OCI-LY1 (cell line): ENCODE measurements at regions not wholly inside any gene's neighbourhood (a gene's known extent, or its start where the extent isn't known, plus 50 kb on each side); places are given as distances from the start of the nearest gene placed in this dataset.

ENCODE experiments used
- H2AFZ ChIP-seq: fragments of 200-600 bp; sonication (generic), shearing (Covaris generic); 2 replicates; pipeline ENCODE4 v1.6.0; 2014; ENCODE audit warnings: antibody characterized with exemption, mild to moderate bottlenecking, low read length
- H3F3A ChIP-seq: fragments of 200-600 bp; sonication (generic), shearing (Covaris generic); 2 replicates; pipeline ENCODE4 v1.6.0; 2014; ENCODE audit warnings: mild to moderate bottlenecking, antibody characterized with exemption, low read length, moderate library complexity; ENCODE audit not compliant: insufficient read depth
- H3K27ac ChIP-seq: fragments of 200-600 bp; sonication (generic); 2 replicates; pipeline ENCODE4 v1.5.1; 2014; ENCODE audit warnings: low read length, mixed run types, mild to moderate bottlenecking, low read depth; ENCODE audit not compliant: poor library complexity, severe bottlenecking
- H3K27me3 ChIP-seq: fragments of 200-600 bp; sonication (generic); 2 replicates; pipeline ENCODE4 v1.6.0; 2014; ENCODE audit warnings: antibody characterized with exemption, mild to moderate bottlenecking, low read length, moderate library complexity; ENCODE audit not compliant: insufficient read depth
- H3K36me3 ChIP-seq: fragments of 200-600 bp; sonication (generic); 2 replicates; pipeline ENCODE4 v1.6.1; 2014; ENCODE audit warnings: mild to moderate bottlenecking, antibody characterized with exemption, low read length, moderate library complexity, mixed read lengths; ENCODE audit not compliant: insufficient read depth
- H3K4me1 ChIP-seq: fragments of 200-600 bp; sonication (generic); 2 replicates; pipeline ENCODE4 v1.5.1; 2014; ENCODE audit warnings: mild to moderate bottlenecking, low read length, moderate library complexity; ENCODE audit not compliant: insufficient read depth, severe bottlenecking
- H3K4me2 ChIP-seq: fragments of 200-600 bp; sonication (generic), shearing (Covaris generic); 2 replicates; pipeline ENCODE4 v1.6.1; 2014; ENCODE audit warnings: low read length
- H3K4me3 ChIP-seq: fragments of 200-600 bp; sonication (generic); 2 replicates; pipeline ENCODE4 v1.5.1; 2014; ENCODE audit warnings: low read length, low read depth, mild to moderate bottlenecking, mixed read lengths; ENCODE audit not compliant: poor library complexity, severe bottlenecking
- H3K79me2 ChIP-seq: fragments of 200-600 bp; shearing (Covaris generic); 2 replicates; pipeline ENCODE4 v1.6.1; 2016; ENCODE audit warnings: mixed run types, low read length, mixed read lengths; ENCODE audit not compliant: insufficient read depth
- H3K9ac ChIP-seq: fragments of 200-600 bp; sonication (generic), shearing (Covaris generic); 2 replicates; pipeline ENCODE4 v1.6.1; 2014; ENCODE audit warnings: mild to moderate bottlenecking, low read length, mixed read lengths
- H3K9me2 ChIP-seq: fragments of 200-600 bp; sonication (generic), shearing (Covaris generic); 2 replicates; pipeline ENCODE4 v1.6.1; 2014; ENCODE audit warnings: low read depth, mild to moderate bottlenecking, low read length, mixed read lengths
- H3K9me3 ChIP-seq: fragments of 200-600 bp; shearing (Covaris generic); 2 replicates; pipeline ENCODE4 v1.6.1; 2014; ENCODE audit warnings: low read length, mixed read lengths
- H4K20me1 ChIP-seq: fragments of 200-600 bp; sonication (generic), shearing (Covaris generic); 2 replicates; pipeline ENCODE4 v1.6.0; 2016; ENCODE audit warnings: mild to moderate bottlenecking, low read length; ENCODE audit not compliant: insufficient read depth
- CTCF ChIP-seq: fragments of 200-600 bp; sonication (generic), shearing (Covaris generic); IDR thresholded peaks from 2 replicates; pipeline ENCODE4 v1.5.1; 2017; ENCODE audit warnings: mild to moderate bottlenecking, antibody characterized with exemption, low read length, moderate library complexity, mixed read lengths
- EZH2 ChIP-seq: fragments of 200-600 bp; sonication (generic), shearing (Covaris generic); IDR thresholded peaks from 2 replicates; pipeline ENCODE4 v1.8.0; 2017; ENCODE audit warnings: borderline replicate concordance, mixed run types, mild to moderate bottlenecking, antibody characterized with exemption, low read length, moderate library complexity, mixed read lengths

DNA sequence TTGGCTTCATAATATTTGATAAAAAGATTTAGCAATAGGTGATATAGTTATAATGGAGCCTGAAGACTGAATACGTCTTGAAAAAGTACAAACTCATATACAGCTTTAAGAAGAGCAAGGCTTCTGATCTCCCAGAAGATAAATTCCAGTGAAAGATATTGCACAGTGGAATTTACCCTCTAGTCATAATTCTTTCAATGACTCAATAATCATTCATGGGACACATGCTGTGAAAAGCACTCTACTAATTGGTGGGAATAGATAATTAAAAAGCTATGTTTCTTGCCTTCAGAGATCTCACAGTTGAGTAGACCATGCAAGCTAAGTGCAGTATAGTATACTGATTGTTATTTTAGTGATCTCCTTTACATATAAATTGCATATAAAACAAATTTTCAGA, 538.6 kb upstream of the CYLC2 start:
- Histone ChIP-seq H3K9me3 (no peaks in the 10 kb centered on the region), H3K4me2 (no peak overlapping the region), H3K9me2 (no peaks in the 10 kb centered on the region), H4K20me1 (no peaks in the 10 kb centered on the region), H3K4me3 (no peak overlapping the region), H3K9ac (no peak overlapping the region), H3K27me3 (no peaks in the 10 kb centered on the region), H2AFZ (no peak overlapping the region), H3K27ac (no peak overlapping the region), H3K36me3 (no peaks in the 10 kb centered on the region), H3K79me2 (no peaks in the 10 kb centered on the region), H3K4me1 (no peaks in the 10 kb centered on the region), H3F3A (no peaks in the 10 kb centered on the region)
- TF ChIP-seq EZH2 (no peak), CTCF (no peak)

DNA sequence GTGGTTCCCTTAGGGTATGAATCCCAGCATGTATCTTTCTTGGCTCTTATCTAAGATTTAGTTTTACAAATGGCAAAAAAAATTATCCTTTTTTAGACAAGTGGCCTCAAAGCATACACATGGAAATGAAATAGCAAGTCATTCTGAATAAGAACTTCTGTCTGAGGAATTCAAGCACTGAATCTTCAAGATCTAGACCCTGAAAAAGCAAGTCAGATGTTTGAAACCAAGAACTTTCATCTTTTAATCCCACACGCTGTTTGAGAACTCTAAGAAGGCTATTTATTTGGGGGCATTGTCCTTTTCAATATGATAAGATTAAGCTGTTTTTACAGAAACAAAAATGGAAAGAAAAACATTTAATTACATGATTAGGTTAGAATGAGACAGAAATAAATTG, 549.2 kb upstream of the CYLC2 start:
- Histone ChIP-seq H4K20me1 (no peaks in the 10 kb centered on the region), H3K27ac (no peak overlapping the region), H3K36me3 (no peaks in the 10 kb centered on the region)

GRCh38 chr9:102445181-102445747, 549.9 kb upstream of the CYLC2 start:
- TF ChIP-seq EZH2 (no peak), CTCF (no peak)
- no peak overlapping the region for H3K4me2 ChIP-seq
- no peaks in the 10 kb centered on the region for H3K4me1 ChIP-seq
- no peaks in the 10 kb centered on the region for H3K36me3 ChIP-seq
- no peaks in the 10 kb centered on the region for H4K20me1 ChIP-seq
- H3K27me3 ChIP-seq, result no peaks in the 10 kb centered on the region
- H3K79me2 ChIP-seq, result no peaks in the 10 kb centered on the region
- H3K4me3 ChIP-seq, result no peak overlapping the region
- H2AFZ ChIP-seq, result no peak overlapping the region
- H3K9me3 ChIP-seq, result no peaks in the 10 kb centered on the region
- no peak overlapping the region for H3K27ac ChIP-seq
- no peaks in the 10 kb centered on the region for H3F3A ChIP-seq
- H3K9ac ChIP-seq, result no peak overlapping the region
- H3K9me2 ChIP-seq, result no peaks in the 10 kb centered on the region

More for the DNA sequence above, 549.2 kb upstream of the CYLC2 start:
- Histone ChIP-seq H3K9me2 (no peaks in the 10 kb centered on the region), H3K9ac (no peak overlapping the region), H3K4me1 (no peaks in the 10 kb centered on the region), H2AFZ (no peak overlapping the region), H3F3A (no peaks in the 10 kb centered on the region), H3K4me2 (no peak overlapping the region), H3K4me3 (no peak overlapping the region), H3K27me3 (no peaks in the 10 kb centered on the region), H3K79me2 (no peaks in the 10 kb centered on the region), H3K9me3 (no peaks in the 10 kb centered on the region)
- no peak for TF ChIP-seq EZH2
- TF ChIP-seq CTCF, result no peak
